ENCODE measurements at regions not wholly inside any gene's neighbourhood (a gene's known extent, or its start where the extent isn't known, plus 50 kb on each side); places are given as distances from the start of the nearest gene placed in this dataset.

GRCh38 chr5:12003680-12004079, 99.4 kb upstream of the CTNND2 start:
- peak; percentile 9 for DNase-seq (ENCODE audit: low spot score)

- DNase-seq (ENCODE audit: low spot score): no peak
Observed at GRCh38 chr5:11998397-11998796, 94.2 kb upstream of the CTNND2 start.

GRCh38 chr5:11997942-11998341, 93.7 kb upstream of the CTNND2 start:
- no peak for DNase-seq (ENCODE audit: low spot score)

GRCh38 chr5:11992518-11992917, 88.3 kb upstream of the CTNND2 start:
- no peak for DNase-seq (ENCODE audit: low spot score)

- DNase-seq (ENCODE audit: low spot score): no peak
Observed at GRCh38 chr5:11985993-11986392, 81.7 kb upstream of the CTNND2 start.

GRCh38 chr5:11984196-11984595, 80.0 kb upstream of the CTNND2 start:
- DNase-seq (ENCODE audit: low spot score): no peak

GRCh38 chr5:11981986-11982385, 77.7 kb upstream of the CTNND2 start:
- no peak for DNase-seq (ENCODE audit: low spot score)

- no peak for DNase-seq (ENCODE audit: low spot score)
Observed at GRCh38 chr5:11977904-11978303, 73.7 kb upstream of the CTNND2 start.

- DNase-seq (ENCODE audit: low spot score): no peak
Observed at GRCh38 chr5:11973469-11973868, 69.2 kb upstream of the CTNND2 start.

- DNase-seq (ENCODE audit: low spot score): no peak
Observed at GRCh38 chr5:11963227-11963626, 59.0 kb upstream of the CTNND2 start.

- DNase-seq (ENCODE audit: low spot score): no peak
Observed at GRCh38 chr5:11962122-11962521, 57.9 kb upstream of the CTNND2 start.

- DNase-seq (ENCODE audit: low spot score): no peak
Observed at GRCh38 chr5:11958321-11958720, 54.1 kb upstream of the CTNND2 start.

GRCh38 chr5:11955331-11955730, 51.1 kb upstream of the CTNND2 start:
- DNase-seq (ENCODE audit: low spot score): no peak
